Fibroblast of the aortic adventitia (primary cell): ENCODE measurements at regions not wholly inside any gene's neighbourhood (a gene's known extent, or its start where the extent isn't known, plus 50 kb on each side); places are given as distances from the start of the nearest gene placed in this dataset.

Source experiments
- DNase-seq: peaks from one replicate; pipeline ENCODE4 v3.0.0-alpha.2; 2010; ENCODE audit warnings: low read depth
- H3K4me3 ChIP-seq: 2 replicates; pipeline ENCODE4 v1.5.1; 2011; ENCODE audit warnings: low read depth, mild to moderate bottlenecking, control low read depth, low read length, moderate library complexity
- TF ChIP-seq, protein P1 (sequence below): IDR thresholded peaks from 2 replicates; pipeline ENCODE4 v1.5.1; 2011; ENCODE audit warnings: mild to moderate bottlenecking, low read length, control low read depth, inconsistent platforms; ENCODE audit not compliant: insufficient read depth

DNA sequence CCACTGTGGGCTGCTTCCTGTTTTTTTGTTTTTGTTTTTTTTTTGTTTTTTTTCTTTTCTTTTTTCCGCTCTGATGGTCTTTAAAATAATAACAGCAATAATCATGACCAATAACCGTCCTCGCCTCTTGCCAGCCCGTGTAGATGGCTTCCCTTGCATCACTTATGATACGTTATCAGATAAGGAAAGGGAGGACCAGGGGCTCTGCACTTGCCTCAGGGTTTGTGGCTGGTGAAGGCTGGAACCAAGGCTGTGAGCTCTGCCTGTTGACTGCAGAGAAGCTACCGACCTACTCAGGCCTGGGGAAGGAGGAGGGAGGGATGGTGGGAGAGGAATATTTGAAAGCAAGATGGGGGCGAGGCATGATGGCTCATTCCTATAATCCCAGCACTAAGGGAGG lies 114.0 kb upstream of the SDK2 start:
- no peak overlapping the region for H3K4me3 ChIP-seq
- TF ChIP-seq, protein P1, sequence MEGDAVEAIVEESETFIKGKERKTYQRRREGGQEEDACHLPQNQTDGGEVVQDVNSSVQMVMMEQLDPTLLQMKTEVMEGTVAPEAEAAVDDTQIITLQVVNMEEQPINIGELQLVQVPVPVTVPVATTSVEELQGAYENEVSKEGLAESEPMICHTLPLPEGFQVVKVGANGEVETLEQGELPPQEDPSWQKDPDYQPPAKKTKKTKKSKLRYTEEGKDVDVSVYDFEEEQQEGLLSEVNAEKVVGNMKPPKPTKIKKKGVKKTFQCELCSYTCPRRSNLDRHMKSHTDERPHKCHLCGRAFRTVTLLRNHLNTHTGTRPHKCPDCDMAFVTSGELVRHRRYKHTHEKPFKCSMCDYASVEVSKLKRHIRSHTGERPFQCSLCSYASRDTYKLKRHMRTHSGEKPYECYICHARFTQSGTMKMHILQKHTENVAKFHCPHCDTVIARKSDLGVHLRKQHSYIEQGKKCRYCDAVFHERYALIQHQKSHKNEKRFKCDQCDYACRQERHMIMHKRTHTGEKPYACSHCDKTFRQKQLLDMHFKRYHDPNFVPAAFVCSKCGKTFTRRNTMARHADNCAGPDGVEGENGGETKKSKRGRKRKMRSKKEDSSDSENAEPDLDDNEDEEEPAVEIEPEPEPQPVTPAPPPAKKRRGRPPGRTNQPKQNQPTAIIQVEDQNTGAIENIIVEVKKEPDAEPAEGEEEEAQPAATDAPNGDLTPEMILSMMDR: no peak
- DNase-seq: no peak

DNA sequence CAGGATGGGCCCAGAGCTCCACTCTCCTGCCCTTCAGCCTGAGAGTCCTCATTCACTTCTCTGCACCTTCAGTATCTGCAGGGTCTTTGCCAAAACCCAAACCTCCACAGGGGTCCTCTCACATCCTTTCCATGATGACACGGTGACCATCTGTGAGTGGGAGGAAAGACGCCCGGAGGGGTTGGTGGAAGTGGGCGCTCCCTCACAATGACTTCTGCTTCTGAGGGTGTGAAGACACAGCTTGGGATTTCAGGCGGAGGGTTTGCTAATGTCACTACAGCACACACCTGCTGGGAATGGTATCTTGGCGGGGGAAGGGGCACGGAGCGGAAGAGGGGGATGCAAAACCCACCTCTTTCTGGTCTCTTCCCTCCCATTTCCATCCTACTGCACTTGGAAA lies 115.1 kb upstream of the SDK2 start:
- DNase-seq: no peak
- H3K4me3 ChIP-seq: no peak overlapping the region
- TF ChIP-seq, protein P1: no peak

DNA sequence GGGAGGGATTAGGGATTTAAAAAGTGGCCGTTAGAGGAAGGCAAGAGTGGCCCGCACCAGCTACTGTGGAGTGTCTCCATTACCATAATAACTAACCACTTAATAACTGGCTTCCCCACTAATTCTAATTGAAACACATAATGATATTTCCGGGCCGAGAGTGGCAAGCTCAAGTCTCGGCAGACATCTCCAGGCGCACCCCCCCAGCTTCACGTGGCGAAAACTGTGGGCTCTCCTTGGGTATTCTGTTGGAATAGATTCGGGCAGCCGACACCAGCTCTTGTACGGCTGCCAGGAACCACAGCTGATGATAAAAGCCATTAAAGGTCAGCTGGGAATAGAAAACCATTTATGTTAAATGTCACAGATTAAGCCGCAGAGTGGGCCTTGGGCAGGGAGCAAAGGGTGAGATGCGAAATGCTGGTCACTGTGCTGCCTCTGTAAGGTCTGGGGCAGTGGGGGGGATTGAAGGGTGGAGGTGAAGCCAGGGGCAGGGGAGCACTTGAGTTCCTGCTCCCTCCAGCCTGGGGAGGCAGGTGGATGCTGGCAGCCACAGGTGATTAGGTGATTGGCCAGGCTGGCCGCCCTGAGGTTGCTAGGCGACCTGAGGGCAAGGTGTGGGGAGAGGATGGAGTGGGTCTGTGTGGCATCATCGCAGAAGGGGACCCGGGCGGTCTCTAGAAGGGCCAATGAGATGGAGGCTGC lies 115.6 kb upstream of the SDK2 start:
- TF ChIP-seq, protein P1: no peak
- no peak overlapping the region for H3K4me3 ChIP-seq
- no peak for DNase-seq

GRCh38 chr17:73760439-73760758 lies 116.2 kb upstream of the SDK2 start:
- TF ChIP-seq, protein P1: no peak
- no peak for DNase-seq

GRCh38 chr17:73765824-73766563 lies 121.7 kb upstream of the SDK2 start:
- TF ChIP-seq, protein P1: no peak
- DNase-seq: no peak
- no peak overlapping the region for H3K4me3 ChIP-seq

More at GRCh38 chr17:73760439-73760758, 116.2 kb upstream of the SDK2 start:
- no peak overlapping the region for H3K4me3 ChIP-seq

GRCh38 chr17:73767696-73768095 lies 123.5 kb upstream of the SDK2 start:
- TF ChIP-seq, protein P1: no peak
- DNase-seq: no peak
- H3K4me3 ChIP-seq: no peak overlapping the region
